Activated T-cell treated with anti-CD3 and anti-CD28 coated beads, Interleukin-2, amount 50 U/mL, for 48 hours (primary cell): ENCODE measurements at regions not wholly inside any gene's neighbourhood (a gene's known extent, or its start where the extent isn't known, plus 50 kb on each side); places are given as distances from the start of the nearest gene placed in this dataset.

Experiments used
- DNase-seq, 2 experiments: peaks; one replicate each; pipeline ENCODE4 v3.0.0-alpha.2; 2020

DNA sequence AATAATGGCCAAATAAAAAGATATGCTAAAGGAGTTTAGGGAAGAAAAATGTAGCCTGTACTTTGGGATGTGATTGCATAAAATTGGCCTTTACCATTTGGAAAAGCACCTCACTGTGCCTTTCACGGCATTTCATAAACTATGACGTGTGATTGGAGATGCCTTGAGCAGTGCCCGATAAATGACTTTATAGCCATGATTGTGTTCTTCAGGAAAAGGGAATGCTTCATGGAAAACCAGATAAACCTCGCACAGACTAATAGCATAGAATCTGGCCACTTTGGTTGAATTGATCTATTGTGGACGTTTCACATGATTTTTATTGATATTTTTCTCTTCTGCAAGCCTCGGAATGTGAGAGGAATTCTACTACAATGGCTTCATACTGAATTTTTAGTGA is 502.0 kb upstream of the MKI67 start:
- no peak for DNase-seq

DNA sequence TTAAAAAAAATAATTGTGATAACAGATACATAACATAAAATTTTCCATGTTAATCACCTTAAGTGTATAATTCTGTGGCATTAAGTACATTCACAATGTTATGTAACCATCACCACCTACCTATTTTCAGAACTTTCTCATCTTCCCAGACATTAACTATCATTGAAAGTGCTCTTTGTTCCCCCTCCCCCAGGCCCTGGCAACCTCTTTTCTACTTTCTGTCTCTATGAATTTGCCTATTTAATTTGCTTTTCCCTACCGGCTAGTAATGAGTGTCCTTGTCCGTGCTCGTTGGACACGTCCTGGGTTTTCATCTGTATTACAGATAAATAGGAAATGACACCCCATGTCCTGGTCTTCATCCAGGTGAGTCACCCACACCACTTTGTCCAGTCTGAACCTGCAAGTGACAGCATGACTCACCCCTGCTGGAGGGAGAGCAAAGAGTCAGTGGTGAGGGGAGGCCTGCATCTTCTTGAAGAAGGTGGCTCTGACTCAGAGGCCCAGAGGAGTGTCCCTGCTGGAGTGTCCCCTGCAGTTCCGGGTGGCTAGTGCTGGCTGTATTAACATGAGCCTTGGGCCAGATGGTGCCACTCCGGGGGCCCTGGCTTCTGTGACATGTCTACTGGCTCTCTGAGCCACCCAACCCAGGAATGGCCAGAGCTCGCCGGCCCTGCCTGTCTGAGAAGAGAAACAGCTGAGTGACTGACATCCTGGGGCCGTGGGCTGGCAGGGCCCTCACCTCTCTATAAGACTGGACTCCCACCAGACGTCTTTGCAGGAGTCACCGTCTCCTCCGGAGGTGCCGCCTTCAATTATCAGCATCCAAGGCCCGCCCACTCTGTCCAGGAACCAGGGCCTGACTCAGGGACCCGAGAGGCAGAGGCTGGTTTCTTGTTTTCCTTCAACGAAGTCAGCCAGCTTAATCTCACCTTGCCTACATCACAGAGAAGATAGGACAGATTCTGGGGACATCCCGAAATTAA is 503.2 kb upstream of the MKI67 start:
- DNase-seq: no peak

GRCh38 chr10:128630787-128631252 is 504.6 kb upstream of the MKI67 start:
- no peak for DNase-seq

GRCh38 chr10:128631801-128632241 is 505.6 kb upstream of the MKI67 start:
- no peak for DNase-seq

DNA sequence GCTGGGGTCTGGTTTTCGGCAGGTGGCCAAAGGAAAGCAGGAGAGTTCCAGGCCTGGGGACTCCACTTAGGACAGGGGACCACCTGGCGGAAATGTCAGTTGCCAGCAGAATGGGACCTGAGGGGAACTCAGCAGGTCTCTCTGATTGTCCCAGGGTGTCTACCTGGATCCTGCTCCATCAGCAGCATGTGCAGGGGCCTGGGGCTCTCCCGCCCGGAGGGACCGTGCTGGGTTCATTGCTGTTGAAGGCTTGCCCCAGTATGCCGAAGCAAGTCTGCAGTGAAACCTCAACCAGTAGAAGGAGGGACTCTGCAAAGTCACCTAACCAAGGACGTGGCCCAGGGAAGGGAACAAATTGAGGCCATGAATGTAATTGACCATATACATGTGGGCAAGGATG is 506.5 kb upstream of the MKI67 start:
- no peak for DNase-seq

GRCh38 chr10:128633864-128634540 is 507.8 kb upstream of the MKI67 start:
- DNase-seq: no peak

- no peak for DNase-seq
These were observed 515.8 kb upstream of the MKI67 start for GRCh38 chr10:128642023-128642422.

- no peak for DNase-seq
These were observed 516.3 kb upstream of the MKI67 start for GRCh38 chr10:128642502-128642901.

GRCh38 chr10:128643658-128644057 is 517.4 kb upstream of the MKI67 start:
- no peak for DNase-seq

GRCh38 chr10:128645486-128645885 is 519.3 kb upstream of the MKI67 start:
- DNase-seq: no peak

DNA sequence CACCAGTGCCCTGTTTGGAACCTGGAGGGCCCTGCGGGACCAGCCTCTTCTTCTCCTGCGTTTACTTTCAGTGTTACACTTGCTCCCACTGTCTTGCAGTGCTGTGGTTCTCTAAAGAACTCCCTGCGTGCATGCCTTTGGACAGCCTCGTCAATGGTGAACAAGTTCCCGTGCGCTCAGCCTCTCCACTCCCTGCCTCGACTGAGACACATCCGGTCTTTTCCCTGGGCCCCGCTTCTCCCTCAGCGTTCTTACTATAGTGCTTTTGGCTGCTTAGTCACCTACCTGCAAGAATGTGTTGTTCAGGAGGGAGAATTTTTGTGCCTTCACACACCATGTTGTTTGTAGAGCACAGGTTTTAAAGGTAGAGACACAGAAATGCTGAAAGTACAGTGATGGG is 520.7 kb upstream of the MKI67 start:
- DNase-seq: no peak

- DNase-seq: no peak
These were observed 531.3 kb upstream of the MKI67 start for GRCh38 chr10:128657548-128657947.

- DNase-seq: no peak
These were observed 534.5 kb upstream of the MKI67 start for GRCh38 chr10:128660726-128661125.

DNA sequence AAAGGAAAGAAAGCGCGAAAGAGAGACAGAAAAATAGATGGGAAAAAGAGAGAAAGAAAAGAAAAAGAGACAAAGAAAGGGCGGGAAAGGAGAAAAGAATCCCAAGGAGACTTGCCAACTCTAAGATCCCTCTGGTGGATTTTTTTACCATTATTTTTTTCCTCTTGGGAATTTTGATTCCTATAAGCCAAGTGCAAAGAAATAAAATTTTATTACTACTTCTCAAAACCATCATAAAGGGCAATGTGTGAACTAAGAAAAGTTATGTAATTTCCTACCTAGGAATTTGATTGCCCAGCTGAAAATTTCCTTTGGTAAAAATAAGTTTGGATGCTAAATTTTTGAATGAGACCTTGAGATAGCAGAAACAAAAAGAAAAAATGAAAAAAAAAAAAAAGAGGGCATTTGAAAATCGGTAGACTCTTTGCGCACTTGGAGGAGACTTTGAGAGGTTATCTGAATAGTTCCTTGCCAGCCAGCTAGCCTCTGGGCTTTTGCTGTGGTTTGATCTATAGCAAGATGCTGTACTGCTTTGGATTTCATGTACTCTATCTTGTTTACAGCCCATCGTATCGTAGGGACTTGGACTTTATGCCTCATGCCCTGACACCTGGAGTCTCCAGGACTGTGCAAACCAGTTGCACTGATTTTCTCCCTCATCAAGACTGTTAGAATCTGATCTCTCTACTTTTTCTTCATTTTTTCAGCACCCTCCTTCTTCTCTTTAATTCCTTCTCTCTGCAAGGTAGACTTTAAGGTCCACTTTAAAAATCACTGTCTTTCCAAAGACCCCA is 535.4 kb upstream of the MKI67 start:
- DNase-seq: no peak

- no peak for DNase-seq
These were observed 536.3 kb upstream of the MKI67 start for GRCh38 chr10:128662520-128662919.

- DNase-seq: no peak
These were observed 538.5 kb upstream of the MKI67 start for GRCh38 chr10:128664729-128665128.

GRCh38 chr10:128675405-128675804 is 549.2 kb upstream of the MKI67 start:
- no peak for DNase-seq

DNA sequence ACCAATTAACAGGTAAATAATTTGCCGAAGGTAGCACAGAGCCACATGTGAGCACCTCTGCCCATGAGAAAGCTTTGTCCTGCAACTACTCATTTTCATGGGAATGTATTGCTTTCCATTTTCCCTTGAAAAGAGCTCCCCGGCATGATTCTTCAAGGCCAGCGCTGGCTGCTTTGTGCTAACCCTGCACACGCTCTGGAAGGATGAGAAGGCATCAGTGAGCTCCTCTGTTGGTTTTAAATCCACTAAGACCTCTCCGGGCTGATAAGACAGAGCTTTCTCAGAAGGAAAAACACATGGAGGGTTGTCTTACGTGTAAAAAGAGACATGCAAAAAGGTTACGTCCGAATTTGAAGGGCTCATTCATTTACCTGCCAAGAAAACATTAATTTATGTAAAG is 553.9 kb upstream of the MKI67 start:
- DNase-seq: no peak

- no peak for DNase-seq
These were observed 558.0 kb upstream of the MKI67 start for GRCh38 chr10:128684215-128684614.

GRCh38 chr10:128686630-128687278 is 560.5 kb upstream of the MKI67 start:
- no peak for DNase-seq

- DNase-seq: no peak
These were observed 561.2 kb upstream of the MKI67 start for GRCh38 chr10:128687408-128687807.

DNA sequence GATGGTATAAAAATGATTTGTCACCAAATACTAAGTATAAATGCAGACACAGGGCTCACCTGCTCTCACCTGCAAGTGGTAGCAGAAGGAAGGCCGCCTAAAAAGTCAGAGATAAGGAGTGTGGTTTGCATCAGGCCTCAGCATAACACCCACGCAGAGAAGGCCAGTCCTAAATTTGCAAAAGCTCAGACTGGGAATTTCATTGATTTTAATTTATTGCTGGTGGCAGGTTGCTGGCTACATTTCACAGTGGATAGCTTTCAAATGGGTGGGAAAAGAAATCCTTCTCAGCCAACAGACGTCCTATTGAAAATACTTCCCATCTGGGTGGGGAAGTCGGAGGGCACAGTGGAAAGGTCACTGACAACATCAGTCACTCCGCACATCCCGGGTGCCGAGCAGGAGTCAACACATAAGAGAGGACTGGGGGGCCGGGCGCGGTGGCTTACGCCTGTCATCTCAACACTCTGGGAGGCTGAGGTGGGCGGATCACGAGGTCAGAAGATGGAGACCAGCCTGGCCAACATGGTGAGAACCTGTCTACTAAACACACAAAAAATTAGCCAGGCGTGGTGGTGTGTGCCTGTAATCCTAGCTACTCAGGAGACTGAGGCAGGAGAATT is 561.8 kb upstream of the MKI67 start:
- DNase-seq: no peak
